GM13976 (cell line): ENCODE measurements at regions not wholly inside any gene's neighbourhood (a gene's known extent, or its start where the extent isn't known, plus 50 kb on each side); places are given as distances from the start of the nearest gene placed in this dataset.

Experiments
- DNase-seq: peaks from one replicate; pipeline ENCODE4 v3.0.0; 2012; ENCODE audit warnings: low spot score
- CTCF ChIP-seq: IDR thresholded peaks from 2 replicates; pipeline ENCODE4 v1.5.1; 2012; ENCODE audit warnings: borderline replicate concordance, mild to moderate bottlenecking; ENCODE audit not compliant: insufficient read depth; ENCODE audit errors: extremely low read depth, missing control alignments, control extremely low read depth
- in situ Hi-C: fragments of 300-500 bp; cut with MboI; formaldehyde crosslinking; loops from one replicate; pipeline ENCODE4 v1.12.0; 2022; ENCODE audit warnings: low sequenced_read_pairs, mixed read lengths, inconsistent platforms; ENCODE audit not compliant: unreplicated experiment

- DNase-seq: no peak
- in situ Hi-C loops: no loop called here
Measured at GRCh38 chr17:54736573-54736972, 164.1 kb upstream of the TOM1L1 start.

GRCh38 chr17:54738496-54738895 is 162.2 kb upstream of the TOM1L1 start:
- in situ Hi-C loops: no loop called here
- TF ChIP-seq CTCF: no peak
- DNase-seq: no peak

More at GRCh38 chr17:54736573-54736972, 164.1 kb upstream of the TOM1L1 start:
- no peak for TF ChIP-seq CTCF

- in situ Hi-C loops: no loop called here
- no peak for TF ChIP-seq CTCF
- DNase-seq: no peak
Measured at GRCh38 chr17:54744750-54745149, 155.9 kb upstream of the TOM1L1 start.

- TF ChIP-seq CTCF: no peak
- in situ Hi-C loops: no loop called here
- no peak for DNase-seq
Measured at GRCh38 chr17:54745239-54745638, 155.4 kb upstream of the TOM1L1 start.

DNA sequence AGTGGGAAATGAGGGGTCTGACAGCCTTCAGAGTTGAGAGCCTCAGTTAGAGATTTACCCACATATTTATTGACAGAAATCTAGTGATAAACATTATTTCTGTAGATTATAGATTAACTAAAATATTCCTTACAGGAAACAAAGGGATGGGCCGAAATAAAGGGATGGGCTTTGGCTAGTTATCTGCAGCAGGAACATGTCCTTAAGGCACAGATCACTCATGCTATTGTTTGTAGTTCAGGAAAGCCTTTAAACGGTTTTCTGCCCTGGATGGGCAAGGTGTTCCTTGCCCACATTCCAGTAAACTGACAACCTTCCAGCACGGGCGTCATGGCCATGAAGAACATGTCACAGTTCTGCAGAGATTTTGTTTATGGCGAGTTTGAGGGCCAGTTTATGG is 154.8 kb upstream of the TOM1L1 start:
- in situ Hi-C loops: no loop called here
- TF ChIP-seq CTCF: no peak
- no peak for DNase-seq

DNA sequence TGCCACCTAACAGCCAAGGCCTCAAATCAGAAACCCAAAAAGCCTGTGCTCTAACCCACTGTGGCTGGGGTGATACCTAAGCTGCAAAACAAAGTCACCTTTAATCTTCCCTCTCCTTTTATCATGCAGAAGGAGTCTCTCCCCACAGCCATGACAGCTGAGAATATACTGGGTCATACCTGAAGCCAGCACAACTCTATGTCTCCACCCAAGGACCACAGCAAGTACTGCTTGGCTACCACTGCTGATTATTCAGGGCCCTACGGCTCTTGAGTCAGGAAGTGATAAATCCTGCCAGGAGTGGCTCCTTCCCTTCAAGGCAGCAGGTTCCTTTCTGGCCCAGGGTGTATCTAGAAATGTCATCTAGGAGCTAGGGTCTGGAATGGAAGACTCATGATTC is 151.5 kb upstream of the TOM1L1 start:
- no peak for DNase-seq
- in situ Hi-C loops: no loop called here
- no peak for TF ChIP-seq CTCF

DNA sequence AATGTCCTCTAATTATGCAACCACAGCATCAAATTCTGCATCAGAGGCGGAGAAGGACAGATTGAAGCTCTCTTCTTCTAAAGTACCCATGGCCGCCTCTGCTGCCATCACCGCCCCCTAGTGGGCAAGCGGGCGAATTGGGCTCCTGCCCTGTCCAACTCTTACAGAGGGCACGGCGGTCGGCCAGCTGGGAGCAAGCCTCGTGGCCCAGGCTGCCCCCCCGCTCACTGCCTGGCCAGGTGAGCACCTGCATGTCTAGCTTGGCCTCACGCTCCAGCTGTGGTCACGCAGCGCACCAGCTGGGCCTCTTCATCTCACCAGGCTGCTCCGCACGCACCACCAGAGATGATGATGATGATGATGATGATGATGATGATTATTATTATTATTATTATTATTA is 146.1 kb upstream of the TOM1L1 start:
- no peak for TF ChIP-seq CTCF
- DNase-seq: peak; percentile 12
- in situ Hi-C loops: no loop called here
